ENCODE measurements at regions not wholly inside any gene's neighbourhood (a gene's known extent, or its start where the extent isn't known, plus 50 kb on each side); places are given as distances from the start of the nearest gene placed in this dataset.

DNA sequence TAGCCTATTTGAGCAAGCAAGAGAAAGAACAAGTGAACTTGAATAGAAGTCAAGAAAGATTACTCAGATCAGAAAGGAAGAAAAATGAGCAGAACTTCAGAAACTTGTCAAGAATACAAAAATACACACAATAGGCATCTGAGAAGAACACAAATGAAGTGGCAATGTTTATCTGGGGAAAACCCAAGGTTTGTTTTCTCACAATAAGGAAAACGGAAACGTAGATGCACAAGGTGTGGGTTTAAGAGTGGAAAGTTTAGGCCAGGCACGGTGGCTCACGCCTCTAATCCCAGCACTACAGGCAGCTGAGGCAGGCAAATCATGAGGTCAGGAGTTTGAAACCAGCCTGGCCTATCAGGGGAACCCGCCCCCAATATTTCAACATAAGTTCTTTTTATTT, 159.5 kb upstream of the GYPC start (continued):
- TF ChIP-seq, protein P1, sequence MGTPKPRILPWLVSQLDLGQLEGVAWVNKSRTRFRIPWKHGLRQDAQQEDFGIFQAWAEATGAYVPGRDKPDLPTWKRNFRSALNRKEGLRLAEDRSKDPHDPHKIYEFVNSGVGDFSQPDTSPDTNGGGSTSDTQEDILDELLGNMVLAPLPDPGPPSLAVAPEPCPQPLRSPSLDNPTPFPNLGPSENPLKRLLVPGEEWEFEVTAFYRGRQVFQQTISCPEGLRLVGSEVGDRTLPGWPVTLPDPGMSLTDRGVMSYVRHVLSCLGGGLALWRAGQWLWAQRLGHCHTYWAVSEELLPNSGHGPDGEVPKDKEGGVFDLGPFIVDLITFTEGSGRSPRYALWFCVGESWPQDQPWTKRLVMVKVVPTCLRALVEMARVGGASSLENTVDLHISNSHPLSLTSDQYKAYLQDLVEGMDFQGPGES (IDR thresholded peaks at IDR 0.05): no peak
- TF ChIP-seq, protein P2, sequence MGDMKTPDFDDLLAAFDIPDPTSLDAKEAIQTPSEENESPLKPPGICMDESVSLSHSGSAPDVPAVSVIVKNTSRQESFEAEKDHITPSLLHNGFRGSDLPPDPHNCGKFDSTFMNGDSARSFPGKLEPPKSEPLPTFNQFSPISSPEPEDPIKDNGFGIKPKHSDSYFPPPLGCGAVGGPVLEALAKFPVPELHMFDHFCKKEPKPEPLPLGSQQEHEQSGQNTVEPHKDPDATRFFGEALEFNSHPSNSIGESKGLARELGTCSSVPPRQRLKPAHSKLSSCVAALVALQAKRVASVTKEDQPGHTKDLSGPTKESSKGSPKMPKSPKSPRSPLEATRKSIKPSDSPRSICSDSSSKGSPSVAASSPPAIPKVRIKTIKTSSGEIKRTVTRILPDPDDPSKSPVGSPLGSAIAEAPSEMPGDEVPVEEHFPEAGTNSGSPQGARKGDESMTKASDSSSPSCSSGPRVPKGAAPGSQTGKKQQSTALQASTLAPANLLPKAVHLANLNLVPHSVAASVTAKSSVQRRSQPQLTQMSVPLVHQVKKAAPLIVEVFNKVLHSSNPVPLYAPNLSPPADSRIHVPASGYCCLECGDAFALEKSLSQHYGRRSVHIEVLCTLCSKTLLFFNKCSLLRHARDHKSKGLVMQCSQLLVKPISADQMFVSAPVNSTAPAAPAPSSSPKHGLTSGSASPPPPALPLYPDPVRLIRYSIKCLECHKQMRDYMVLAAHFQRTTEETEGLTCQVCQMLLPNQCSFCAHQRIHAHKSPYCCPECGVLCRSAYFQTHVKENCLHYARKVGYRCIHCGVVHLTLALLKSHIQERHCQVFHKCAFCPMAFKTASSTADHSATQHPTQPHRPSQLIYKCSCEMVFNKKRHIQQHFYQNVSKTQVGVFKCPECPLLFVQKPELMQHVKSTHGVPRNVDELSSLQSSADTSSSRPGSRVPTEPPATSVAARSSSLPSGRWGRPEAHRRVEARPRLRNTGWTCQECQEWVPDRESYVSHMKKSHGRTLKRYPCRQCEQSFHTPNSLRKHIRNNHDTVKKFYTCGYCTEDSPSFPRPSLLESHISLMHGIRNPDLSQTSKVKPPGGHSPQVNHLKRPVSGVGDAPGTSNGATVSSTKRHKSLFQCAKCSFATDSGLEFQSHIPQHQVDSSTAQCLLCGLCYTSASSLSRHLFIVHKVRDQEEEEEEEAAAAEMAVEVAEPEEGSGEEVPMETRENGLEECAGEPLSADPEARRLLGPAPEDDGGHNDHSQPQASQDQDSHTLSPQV (IDR thresholded peaks at IDR 0.05): no peak
- TF ChIP-seq WRNIP1 (IDR thresholded peaks at IDR 0.05; ENCODE audit: borderline replicate concordance, low read depth, low read length) (no peak), PAX5 (IDR thresholded peaks at IDR 0.05; ENCODE audit: borderline replicate concordance, low read depth, low read length) (no peak), ELK1 (IDR thresholded peaks at IDR 0.05; ENCODE audit: low read depth, low read length) (no peak), JUND (IDR thresholded peaks at IDR 0.05; ENCODE audit: low read depth, low read length) (no peak), ATF7 (IDR thresholded peaks at IDR 0.05; ENCODE audit: low read depth) (no peak), KLF5 (IDR thresholded peaks at IDR 0.05; ENCODE audit: partially characterized antibody) (no peak), SUZ12 (IDR thresholded peaks at IDR 0.05; ENCODE audit: unreplicated experiment) (no peak), HCFC1 (IDR thresholded peaks at IDR 0.05; ENCODE audit: low read length) (no peak), SUPT20H (IDR thresholded peaks at IDR 0.05; ENCODE audit: borderline replicate concordance, control insufficient read depth, low read depth, low read length) (no peak), E2F4 (IDR thresholded peaks at IDR 0.05; ENCODE audit: low read depth, low read length) (no peak), ETV6 (conservative IDR thresholded peaks at IDR 0.05 in 1 of 2, IDR thresholded peaks at IDR 0.05 in 1 of 2; ENCODE audit: borderline replicate concordance in 1 of 2, low read depth in 1 of 2) (no peak; a peak in 1 of 4 replicates), YBX1 (IDR thresholded peaks at IDR 0.05) (no peak), USF1 (IDR thresholded peaks at IDR 0.05; ENCODE audit: borderline replicate concordance, extremely low read length, insufficient read depth, low read depth, low read length) (no peak), PBX3 (IDR thresholded peaks at IDR 0.05; ENCODE audit: insufficient replicate concordance, low read depth, low read length) (no peak), PAX8 (IDR thresholded peaks at IDR 0.05) (no peak), NR2F1 (conservative IDR thresholded peaks at IDR 0.05) (no peak), BACH1 (IDR thresholded peaks at IDR 0.05; ENCODE audit: borderline replicate concordance) (no peak), EGR1 (IDR thresholded peaks at IDR 0.05; ENCODE audit: borderline replicate concordance in 1 of 2, low read depth in 2 of 2, low read length in 2 of 2) (no peak), MYC (IDR thresholded peaks at IDR 0.05; ENCODE audit: insufficient read depth, insufficient read length, insufficient replicate concordance, low read length, severe bottlenecking) (no peak), POLR2A (IDR thresholded peaks at IDR 0.05; ENCODE audit: low read depth, low read length) (no peak)

All from GM12878 (cell line).